ENCODE measurements at regions not wholly inside any gene's neighbourhood (a gene's known extent, or its start where the extent isn't known, plus 50 kb on each side); places are given as distances from the start of the nearest gene placed in this dataset.
A peak's percentile ranks its signal among the peaks of the same experiment; 100 is the strongest.

- DNase-seq: no peak
Measured at GRCh38 chr3:148238421-148238821, 459.3 kb upstream of the AGTR1 start.

- no peak for DNase-seq
Measured at GRCh38 chr3:148240351-148240750, 457.4 kb upstream of the AGTR1 start.

GRCh38 chr3:148243609-148244008 is 454.1 kb upstream of the AGTR1 start:
- DNase-seq: no peak

- DNase-seq: no peak
Measured at GRCh38 chr3:148246291-148246923, 451.3 kb upstream of the AGTR1 start.

- no peak for DNase-seq
Measured at GRCh38 chr3:148253713-148254112, 444.0 kb upstream of the AGTR1 start.

- no peak for DNase-seq
Measured at GRCh38 chr3:148254402-148254801, 443.3 kb upstream of the AGTR1 start.

GRCh38 chr3:148255981-148256969 is 441.4 kb upstream of the AGTR1 start:
- DNase-seq: no peak

- DNase-seq: no peak
Measured at GRCh38 chr3:148262980-148263379, 434.7 kb upstream of the AGTR1 start.

GRCh38 chr3:148265841-148266240 is 431.9 kb upstream of the AGTR1 start:
- no peak for DNase-seq

- no peak for DNase-seq
Measured at GRCh38 chr3:148266341-148266740, 431.4 kb upstream of the AGTR1 start.

- no peak for DNase-seq
Measured at GRCh38 chr3:148269816-148270215, 427.9 kb upstream of the AGTR1 start.

GRCh38 chr3:148280623-148281242 is 417.0 kb upstream of the AGTR1 start:
- no peak for DNase-seq

- no peak for DNase-seq
Measured at GRCh38 chr3:148289159-148289558, 408.5 kb upstream of the AGTR1 start.

- DNase-seq: no peak
Measured at GRCh38 chr3:148297013-148297412, 400.7 kb upstream of the AGTR1 start.

GRCh38 chr3:148307443-148307843 is 390.3 kb upstream of the AGTR1 start:
- no peak for DNase-seq

GRCh38 chr3:148309390-148310035 is 388.2 kb upstream of the AGTR1 start:
- peak; percentile 8 to 46 for DNase-seq

- DNase-seq: no peak
Measured at GRCh38 chr3:148315756-148316155, 381.9 kb upstream of the AGTR1 start.

- no peak for DNase-seq
Measured at GRCh38 chr3:148318240-148318639, 379.5 kb upstream of the AGTR1 start.

- no peak for DNase-seq
Measured at GRCh38 chr3:148319161-148319915, 378.4 kb upstream of the AGTR1 start.

- no peak for DNase-seq
Measured at GRCh38 chr3:148319960-148320359, 377.7 kb upstream of the AGTR1 start.

- DNase-seq: no peak
Measured at GRCh38 chr3:148329481-148330235, 368.0 kb upstream of the AGTR1 start.

GRCh38 chr3:148330542-148330941 is 367.2 kb upstream of the AGTR1 start:
- no peak for DNase-seq

All from NCI-H446 (cell line).